Osteoblast (primary cell): ENCODE measurements at regions not wholly inside any gene's neighbourhood (a gene's known extent, or its start where the extent isn't known, plus 50 kb on each side); places are given as distances from the start of the nearest gene placed in this dataset.
A peak's percentile ranks its signal among the peaks of the same experiment; 100 is the strongest.

ENCODE experiments used
- DNase-seq: peaks from one replicate; pipeline ENCODE4 v3.0.0; 2011; ENCODE audit warnings: low spot score, mixed read lengths; ENCODE audit not compliant: insufficient read length; ENCODE audit errors: missing footprints
- H2AFZ ChIP-seq: 2 replicates; pipeline ENCODE4 v1.6.0; 2011; ENCODE audit warnings: mild to moderate bottlenecking, low read length
- H3K27ac ChIP-seq: 2 replicates; pipeline ENCODE4 v1.5.1; 2011; ENCODE audit warnings: mild to moderate bottlenecking, low read depth, low read length, moderate library complexity
- H3K27me3 ChIP-seq: 2 replicates; pipeline ENCODE4 v1.6.0; 2012; ENCODE audit warnings: mild to moderate bottlenecking, control low read depth, inconsistent platforms, low read length, moderate library complexity; ENCODE audit not compliant: insufficient read depth
- H3K36me3 ChIP-seq: 2 replicates; pipeline ENCODE4 v1.5.1; 2011; ENCODE audit warnings: mild to moderate bottlenecking, low read length, control low read depth, moderate library complexity; ENCODE audit not compliant: insufficient read depth
- H3K4me1 ChIP-seq: 2 replicates; pipeline ENCODE4 v1.5.1; 2011; ENCODE audit warnings: mild to moderate bottlenecking, low read length, control low read depth, moderate library complexity; ENCODE audit not compliant: insufficient read depth
- H3K4me2 ChIP-seq: 2 replicates; pipeline ENCODE4 v1.6.0; 2011; ENCODE audit warnings: mild to moderate bottlenecking, low read length; ENCODE audit not compliant: insufficient read depth
- H3K4me3 ChIP-seq: fragments of 200-600 bp; sonication (generic); 3 replicates; pipeline ENCODE4 v1.5.1; 2012; ENCODE audit warnings: mild to moderate bottlenecking, low read length, inconsistent platforms; ENCODE audit not compliant: insufficient read depth
- H3K79me2 ChIP-seq: 2 replicates; pipeline ENCODE4 v1.6.0; 2012; ENCODE audit warnings: mild to moderate bottlenecking, low read length, control low read depth, inconsistent platforms; ENCODE audit not compliant: insufficient read depth
- H3K9me3 ChIP-seq: 2 replicates; pipeline ENCODE4 v1.5.1; 2011; ENCODE audit warnings: low read depth, low read length, control low read depth
- H4K20me1 ChIP-seq: 2 replicates; pipeline ENCODE4 v1.6.0; 2012; ENCODE audit warnings: mild to moderate bottlenecking, low read length, control low read depth; ENCODE audit not compliant: insufficient read depth
- TF ChIP-seq, protein P1 (sequence below): IDR thresholded peaks from 2 replicates; pipeline ENCODE4 v1.5.1; 2011; ENCODE audit warnings: mild to moderate bottlenecking, low read depth, low read length, moderate library complexity; ENCODE audit errors: extremely low read depth

DNA sequence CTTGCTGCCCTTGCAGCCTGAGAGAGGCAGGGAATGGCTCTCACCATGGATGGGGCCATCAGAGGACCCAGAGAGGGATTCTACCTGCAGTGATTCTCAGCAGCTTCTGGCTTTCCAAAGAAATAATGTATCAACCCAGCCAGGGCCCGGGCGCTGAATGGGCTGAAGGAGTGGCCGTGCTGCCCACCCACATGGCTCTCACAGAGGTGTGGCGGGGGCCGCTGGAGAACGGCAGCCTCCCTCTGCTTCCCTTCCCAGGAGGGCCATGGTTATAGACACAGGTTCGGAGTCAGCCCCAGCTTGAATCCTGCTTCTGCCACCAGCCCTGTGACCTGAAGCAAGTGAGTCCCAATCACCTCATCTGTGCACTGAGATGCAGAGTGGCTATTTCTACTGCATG, 82.7 kb downstream of the THAP12 start:
- Histone ChIP-seq H3K9me3 (no peaks in the 10 kb centered on the region), H3K4me2 (no peak overlapping the region), H4K20me1 (no peaks in the 10 kb centered on the region), H3K36me3 (no peaks in the 10 kb centered on the region), H3K4me3 (no peak overlapping the region), H3K79me2 (no peaks in the 10 kb centered on the region), H3K27ac (no peak overlapping the region), H3K4me1 (no peaks in the 10 kb centered on the region), H2AFZ (no peak overlapping the region), H3K27me3 (peaks cover 19% of the 10 kb centered on the region)
- DNase-seq: peak; percentile 3
- TF ChIP-seq, protein P1, sequence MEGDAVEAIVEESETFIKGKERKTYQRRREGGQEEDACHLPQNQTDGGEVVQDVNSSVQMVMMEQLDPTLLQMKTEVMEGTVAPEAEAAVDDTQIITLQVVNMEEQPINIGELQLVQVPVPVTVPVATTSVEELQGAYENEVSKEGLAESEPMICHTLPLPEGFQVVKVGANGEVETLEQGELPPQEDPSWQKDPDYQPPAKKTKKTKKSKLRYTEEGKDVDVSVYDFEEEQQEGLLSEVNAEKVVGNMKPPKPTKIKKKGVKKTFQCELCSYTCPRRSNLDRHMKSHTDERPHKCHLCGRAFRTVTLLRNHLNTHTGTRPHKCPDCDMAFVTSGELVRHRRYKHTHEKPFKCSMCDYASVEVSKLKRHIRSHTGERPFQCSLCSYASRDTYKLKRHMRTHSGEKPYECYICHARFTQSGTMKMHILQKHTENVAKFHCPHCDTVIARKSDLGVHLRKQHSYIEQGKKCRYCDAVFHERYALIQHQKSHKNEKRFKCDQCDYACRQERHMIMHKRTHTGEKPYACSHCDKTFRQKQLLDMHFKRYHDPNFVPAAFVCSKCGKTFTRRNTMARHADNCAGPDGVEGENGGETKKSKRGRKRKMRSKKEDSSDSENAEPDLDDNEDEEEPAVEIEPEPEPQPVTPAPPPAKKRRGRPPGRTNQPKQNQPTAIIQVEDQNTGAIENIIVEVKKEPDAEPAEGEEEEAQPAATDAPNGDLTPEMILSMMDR: no peak

DNA sequence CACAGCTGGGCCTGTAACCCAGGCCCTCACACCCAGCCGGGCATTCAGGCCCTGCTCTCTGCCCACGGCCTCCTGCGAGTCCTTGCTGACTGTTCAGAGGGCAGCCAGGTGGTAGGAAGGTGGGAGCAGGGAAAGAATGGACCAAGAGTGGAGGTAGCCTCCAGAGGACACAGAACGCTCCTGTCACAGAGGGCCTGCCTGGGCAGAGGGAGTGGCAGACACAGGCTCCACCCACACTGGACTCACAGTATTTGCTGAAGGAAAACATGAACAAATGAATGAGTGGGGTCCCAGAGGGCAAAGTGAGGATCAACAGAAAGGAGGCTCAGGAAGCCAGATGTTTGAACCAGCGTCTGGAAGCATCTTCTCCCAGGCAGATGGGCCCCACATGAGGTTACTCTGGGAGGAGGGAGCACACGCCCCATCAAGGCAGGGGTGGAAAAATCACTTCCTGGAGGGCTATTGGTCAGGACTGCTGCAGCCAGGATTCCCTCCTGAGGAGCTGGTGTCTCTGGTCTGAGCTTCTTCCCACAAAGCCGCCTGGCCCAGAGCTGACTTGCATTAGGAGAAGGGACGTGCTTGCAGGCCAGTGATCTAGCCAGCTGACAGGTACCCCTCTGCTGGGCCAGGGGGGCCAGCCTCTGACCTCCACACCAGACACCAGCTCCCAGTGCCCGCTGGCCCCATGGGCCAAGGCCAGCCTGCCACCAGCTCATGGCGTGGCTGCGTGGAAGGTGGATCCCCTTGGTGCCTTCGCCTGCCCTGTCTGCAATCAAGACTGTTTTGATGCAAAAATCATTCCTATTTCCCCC, 84.0 kb downstream of the THAP12 start:
- DNase-seq: peak; percentile 32
- Histone ChIP-seq H3K4me3 (no peak overlapping the region), H2AFZ (no peak overlapping the region)

DNA sequence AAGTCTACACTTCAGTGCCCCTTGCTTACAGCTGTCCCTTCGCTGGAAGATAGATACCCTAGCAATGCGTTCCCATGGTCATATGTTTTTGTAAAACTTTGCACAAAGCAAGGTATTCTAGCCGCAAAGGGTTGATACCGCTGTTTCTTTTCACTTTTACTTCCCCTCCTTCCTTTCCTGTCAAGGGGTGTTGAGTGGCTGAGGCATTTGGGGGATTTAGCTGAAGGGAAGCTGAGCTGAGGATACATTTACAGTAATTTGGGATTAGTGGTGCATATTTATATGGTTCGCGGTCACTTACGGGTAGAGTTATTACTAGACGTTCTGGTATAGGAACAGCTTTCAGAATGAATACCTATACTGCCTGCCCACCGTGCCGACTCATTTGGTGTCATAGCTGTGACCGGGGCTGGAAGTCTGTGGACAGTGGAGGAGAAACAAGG, 86.9 kb upstream of the WNT11 start:
- no peaks in the 10 kb centered on the region for H3K9me3 ChIP-seq
- no peak overlapping the region for H3K4me3 ChIP-seq
- no peaks in the 10 kb centered on the region for H3K4me1 ChIP-seq
- H3K36me3 ChIP-seq: no peaks in the 10 kb centered on the region
- no peaks in the 10 kb centered on the region for H3K79me2 ChIP-seq
- H2AFZ ChIP-seq: no peak overlapping the region
- H3K27me3 ChIP-seq: peaks cover 2% of the 10 kb centered on the region
- no peak overlapping the region for H3K27ac ChIP-seq
- H4K20me1 ChIP-seq: no peaks in the 10 kb centered on the region
- TF ChIP-seq, protein P1: no peak
- DNase-seq: peak; percentile 15
- H3K4me2 ChIP-seq: no peak overlapping the region

More for the DNA sequence above, 84.0 kb downstream of the THAP12 start:
- no peaks in the 10 kb centered on the region for H3K36me3 ChIP-seq
- H3K27me3 ChIP-seq: peaks cover 7% of the 10 kb centered on the region
- H3K79me2 ChIP-seq: no peaks in the 10 kb centered on the region
- H3K9me3 ChIP-seq: no peaks in the 10 kb centered on the region
- no peaks in the 10 kb centered on the region for H4K20me1 ChIP-seq
- no peak overlapping the region for H3K4me2 ChIP-seq
- no peak overlapping the region for H3K27ac ChIP-seq
- no peaks in the 10 kb centered on the region for H3K4me1 ChIP-seq
- TF ChIP-seq, protein P1: no peak

DNA sequence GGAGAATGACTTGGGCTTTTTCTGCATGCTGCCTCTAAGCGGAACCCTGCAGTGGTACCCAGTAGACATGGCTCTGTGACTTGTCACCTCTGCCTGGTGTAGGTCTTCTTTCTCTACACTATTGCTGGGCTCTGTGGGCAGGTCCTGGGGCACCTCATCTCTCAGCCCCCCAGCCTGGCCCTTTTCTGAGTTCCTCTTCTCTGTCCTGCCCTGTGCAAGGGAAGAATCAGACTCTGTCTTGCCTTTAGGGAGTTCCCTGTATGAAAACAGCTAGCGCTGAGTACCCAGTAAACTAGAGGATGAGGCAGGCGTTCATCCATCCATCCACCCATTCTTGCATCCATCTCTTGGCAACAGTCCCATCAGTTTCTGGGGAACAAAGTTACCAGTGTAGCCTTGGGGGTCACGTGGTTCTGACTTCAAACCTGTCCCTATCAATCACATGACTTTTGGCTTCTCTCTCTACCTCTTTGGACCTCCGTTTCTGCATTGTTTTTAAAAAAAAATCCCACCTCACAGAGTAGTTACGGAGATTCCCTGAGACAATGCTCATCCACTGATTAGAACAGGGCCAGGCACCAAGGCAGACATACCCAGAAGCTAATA, 86.4 kb upstream of the WNT11 start:
- TF ChIP-seq, protein P1: no peak
- DNase-seq: peak; percentile 67
- H3K9me3 ChIP-seq: no peaks in the 10 kb centered on the region

More for the DNA sequence above, 86.4 kb upstream of the WNT11 start:
- no peak overlapping the region for H2AFZ ChIP-seq
- no peaks in the 10 kb centered on the region for H4K20me1 ChIP-seq
- no peaks in the 10 kb centered on the region for H3K79me2 ChIP-seq
- no peaks in the 10 kb centered on the region for H3K36me3 ChIP-seq
- no peaks in the 10 kb centered on the region for H3K4me1 ChIP-seq
- H3K27ac ChIP-seq: no peak overlapping the region
- peaks cover 2% of the 10 kb centered on the region for H3K27me3 ChIP-seq
- H3K4me2 ChIP-seq: no peak overlapping the region
- no peak overlapping the region for H3K4me3 ChIP-seq
